GM18511 (cell line): ENCODE measurements at regions not wholly inside any gene's neighbourhood (a gene's known extent, or its start where the extent isn't known, plus 50 kb on each side); places are given as distances from the start of the nearest gene placed in this dataset.
A peak's percentile ranks its signal among the peaks of the same experiment; 100 is the strongest.

Source experiments
- ATAC-seq: cut with Tn5 transposase; IDR thresholded peaks from one replicate; pipeline ENCODE4 v1.9.1; 2021; ENCODE audit warnings: mild to moderate bottlenecking, moderate library complexity; ENCODE audit not compliant: unreplicated experiment

DNA sequence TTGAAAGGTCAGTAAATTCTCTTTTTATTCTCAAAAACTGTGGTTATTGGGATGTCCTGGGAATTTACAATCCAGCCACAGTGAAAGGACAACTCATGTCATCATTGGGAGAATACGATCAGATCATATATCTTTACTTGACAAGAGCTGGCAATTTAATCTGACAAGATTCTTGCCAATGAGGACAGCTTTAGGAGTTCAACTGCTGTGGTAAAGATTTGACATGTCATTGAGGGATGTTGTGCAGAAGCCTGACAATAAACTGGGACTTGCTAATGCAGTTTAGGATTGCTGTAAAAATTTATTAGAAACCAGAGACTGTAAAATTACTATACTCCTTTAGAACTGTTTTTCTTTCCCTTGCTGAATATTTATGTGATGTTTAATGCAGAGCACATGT lies 1131.0 kb downstream of the MAT2B start:
- no peak for ATAC-seq

DNA sequence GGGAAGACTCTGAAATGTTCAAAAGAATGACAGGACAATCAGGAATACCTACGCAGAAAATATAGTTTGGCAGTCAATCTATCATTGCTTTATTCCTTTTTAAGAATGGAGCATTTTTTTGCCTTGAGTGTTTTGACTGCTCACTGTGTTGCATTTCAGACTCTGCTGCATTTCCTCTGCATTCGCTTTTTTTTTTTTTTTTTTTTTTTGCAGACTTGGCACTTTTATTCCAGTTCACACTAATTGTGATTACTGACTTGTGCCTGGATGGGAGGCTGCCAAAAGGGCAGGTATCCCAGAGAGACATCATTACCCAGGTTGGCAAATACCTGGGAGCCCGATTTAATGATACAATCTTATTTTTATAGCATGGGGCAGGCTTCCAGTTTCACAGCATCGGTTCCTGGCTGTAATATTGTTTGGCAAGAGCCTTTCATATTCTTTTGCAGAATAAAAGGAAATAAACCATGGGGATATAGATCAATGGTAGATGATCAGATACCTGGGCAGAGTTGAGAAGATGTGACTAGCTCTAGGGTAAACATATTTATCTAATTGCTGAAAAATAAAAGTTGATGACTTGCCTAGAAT lies 1132.6 kb downstream of the MAT2B start:
- no peak for ATAC-seq

- no peak for ATAC-seq
Observed at GRCh38 chr5:164649266-164649665, 1143.8 kb downstream of the MAT2B start.

GRCh38 chr5:164650427-164650826 lies 1145.0 kb downstream of the MAT2B start:
- peak; percentile 44 for ATAC-seq

GRCh38 chr5:164651546-164652275 lies 1146.3 kb downstream of the MAT2B start:
- ATAC-seq, result peak; percentile 77

DNA sequence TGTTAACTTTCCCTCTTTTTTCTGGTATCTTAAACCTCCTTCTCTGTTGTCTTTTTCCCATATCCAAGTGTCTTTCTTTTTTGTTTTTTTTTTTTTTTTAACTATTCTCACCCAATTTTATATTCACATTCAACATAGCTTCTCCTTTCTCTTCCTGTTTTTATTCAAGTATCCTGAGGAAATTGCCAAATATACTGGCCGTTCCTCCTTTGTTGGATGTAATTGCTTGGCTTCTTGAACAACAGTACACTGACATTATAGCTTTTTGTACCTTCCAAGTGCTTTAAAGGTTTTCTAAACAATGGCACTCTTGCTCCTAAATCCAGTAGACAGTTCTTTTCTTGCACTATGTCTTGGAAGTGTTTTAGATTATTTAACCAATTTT lies 1146.8 kb downstream of the MAT2B start:
- ATAC-seq, result no peak

GRCh38 chr5:164663198-164663989 lies 1158.0 kb downstream of the MAT2B start:
- ATAC-seq, result no peak

GRCh38 chr5:164671640-164672039 lies 1166.2 kb downstream of the MAT2B start:
- no peak for ATAC-seq

GRCh38 chr5:164672205-164672604 lies 1166.8 kb downstream of the MAT2B start:
- no peak for ATAC-seq

- no peak for ATAC-seq
Observed at GRCh38 chr5:164672931-164673694, 1167.7 kb downstream of the MAT2B start.

GRCh38 chr5:164679461-164679860 lies 1174.0 kb downstream of the MAT2B start:
- no peak for ATAC-seq

DNA sequence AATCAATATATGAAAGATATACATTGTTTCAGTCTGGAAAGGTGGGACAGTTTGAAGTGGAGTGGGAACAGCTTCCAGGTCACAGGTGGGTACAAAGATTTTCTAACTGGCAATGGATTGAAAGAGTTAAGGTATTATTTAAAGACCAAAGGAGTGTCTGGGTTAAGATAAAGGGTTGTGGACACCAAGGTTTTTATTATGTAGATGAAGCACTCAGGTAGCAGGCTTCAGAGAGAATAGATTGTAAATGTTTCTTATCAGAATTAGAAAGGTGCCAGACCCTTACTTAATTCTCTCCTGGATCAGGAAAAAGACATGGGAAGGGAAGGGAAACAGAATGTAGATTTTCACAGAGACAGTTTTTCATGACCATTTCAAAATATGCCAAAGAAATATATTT lies 1174.8 kb downstream of the MAT2B start:
- ATAC-seq, result no peak

DNA sequence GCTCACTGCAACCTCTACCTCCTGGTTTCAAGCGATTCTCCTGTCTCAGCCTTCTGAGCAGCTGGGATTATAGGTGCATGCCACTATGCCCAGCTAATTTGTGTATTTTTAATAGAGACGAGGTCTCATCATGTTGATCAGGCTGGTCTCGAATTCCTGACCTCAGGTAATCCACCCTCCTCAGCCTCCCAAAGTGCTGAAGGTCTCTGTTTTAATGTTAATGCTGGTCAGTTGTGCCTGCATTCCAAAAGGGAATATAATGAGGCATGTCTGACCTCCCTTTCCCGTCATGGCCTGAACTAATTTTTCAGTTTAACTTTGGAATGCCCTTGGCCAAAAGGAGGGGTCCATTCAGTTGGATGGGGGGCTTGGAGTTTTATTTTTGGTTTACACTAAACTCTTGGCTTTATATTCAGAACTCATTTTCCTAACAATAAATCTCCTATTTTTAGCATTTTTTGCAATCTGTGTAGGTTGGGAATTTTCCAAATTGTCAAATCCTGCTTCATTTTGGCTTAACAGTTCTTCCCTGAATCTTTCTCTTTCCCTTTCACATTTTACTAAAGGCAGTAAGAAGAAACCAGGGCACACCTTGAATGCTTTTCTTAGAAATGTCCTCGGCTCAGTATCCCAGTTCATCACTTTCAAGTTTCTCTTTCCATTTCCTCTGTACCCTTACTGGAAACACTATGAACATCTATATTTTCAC lies 1175.5 kb downstream of the MAT2B start:
- no peak for ATAC-seq

- no peak for ATAC-seq
Observed at GRCh38 chr5:164687391-164687790, 1182.0 kb downstream of the MAT2B start.

DNA sequence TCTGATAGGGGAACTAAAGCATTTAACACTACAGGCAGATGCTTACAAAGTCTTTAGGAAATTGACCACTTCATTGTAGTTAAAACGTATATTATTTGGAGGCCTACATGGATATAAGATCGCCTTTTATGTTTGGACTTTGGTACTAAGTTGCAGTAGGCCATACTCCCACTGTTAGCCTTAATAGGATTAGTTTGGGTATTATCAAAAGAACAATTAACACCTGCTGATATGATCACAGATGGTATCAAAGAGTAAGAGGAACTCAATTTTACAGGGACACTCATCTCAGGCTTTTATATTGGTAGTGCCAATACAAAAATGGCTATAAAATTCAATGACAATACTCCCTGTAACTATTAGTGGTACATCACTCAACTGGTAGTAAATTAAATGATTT lies 1183.0 kb downstream of the MAT2B start:
- no peak for ATAC-seq

DNA sequence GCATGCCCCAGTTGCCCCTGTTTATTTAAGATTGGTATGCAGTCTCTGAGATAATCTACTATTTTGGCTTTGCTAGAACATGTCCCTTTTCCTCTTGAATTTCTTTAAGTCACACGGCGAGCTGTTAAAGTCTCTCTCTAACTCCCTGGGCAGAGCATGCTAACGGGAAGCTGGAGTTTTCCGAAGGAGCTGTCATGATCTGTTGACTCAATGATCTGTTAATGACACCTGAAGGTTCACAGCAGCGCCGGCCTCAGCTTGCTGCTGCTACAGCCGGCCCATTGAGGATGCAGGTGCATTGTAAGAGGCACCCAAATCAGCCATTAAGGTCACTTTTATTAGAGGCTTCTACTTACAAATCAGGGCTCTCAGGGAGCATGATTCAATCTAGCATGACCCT lies 1203.4 kb downstream of the MAT2B start:
- ATAC-seq, result no peak

GRCh38 chr5:164713682-164714081 lies 1208.3 kb downstream of the MAT2B start:
- no peak for ATAC-seq

GRCh38 chr5:164721116-164721515 lies 1215.7 kb downstream of the MAT2B start:
- ATAC-seq, result no peak

DNA sequence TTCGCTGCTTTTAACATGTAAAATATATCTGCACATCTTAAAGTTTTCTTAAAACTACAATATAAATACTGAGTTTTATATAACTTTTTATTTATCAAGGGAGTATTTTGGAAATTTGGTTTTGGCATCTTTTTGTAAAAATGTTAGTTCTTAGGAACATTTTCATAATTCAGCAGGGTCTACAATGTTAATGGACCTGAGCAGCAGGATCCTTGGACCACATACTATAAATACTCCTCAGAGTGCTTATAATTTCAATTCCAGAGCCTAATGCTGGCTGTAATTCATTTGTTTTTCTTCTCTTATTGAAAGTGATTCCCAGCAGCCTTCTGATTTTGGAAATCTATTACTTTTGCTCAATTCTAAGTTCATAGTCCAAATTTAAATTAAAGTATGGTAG lies 1216.2 kb downstream of the MAT2B start:
- ATAC-seq, result no peak

GRCh38 chr5:164722702-164723101 lies 1217.3 kb downstream of the MAT2B start:
- peak; percentile 60 for ATAC-seq

- ATAC-seq, result no peak
Observed at GRCh38 chr5:164727012-164727411, 1221.6 kb downstream of the MAT2B start.
